ENCODE measurements at regions not wholly inside any gene's neighbourhood (a gene's known extent, or its start where the extent isn't known, plus 50 kb on each side); places are given as distances from the start of the nearest gene placed in this dataset.

GRCh38 chr5:5040712-5041111, 99.4 kb upstream of the ADAMTS16 start:
- in situ Hi-C loops (cut with HindIII; ENCODE audit: low pct_ligation_motif_present, low sequenced_read_pairs), result no loop called here
- DNase-seq, result no peak
- Histone ChIP-seq H3K36me3 (replicated peaks) (no peaks in the 10 kb centered on the region), H3K27ac (no peak overlapping the region), H3K4me3 (ENCODE audit: low read depth, low read length) (no peak overlapping the region), H3K27me3 (replicated peaks) (no peaks in the 10 kb centered on the region)
- TF ChIP-seq, protein P1, sequence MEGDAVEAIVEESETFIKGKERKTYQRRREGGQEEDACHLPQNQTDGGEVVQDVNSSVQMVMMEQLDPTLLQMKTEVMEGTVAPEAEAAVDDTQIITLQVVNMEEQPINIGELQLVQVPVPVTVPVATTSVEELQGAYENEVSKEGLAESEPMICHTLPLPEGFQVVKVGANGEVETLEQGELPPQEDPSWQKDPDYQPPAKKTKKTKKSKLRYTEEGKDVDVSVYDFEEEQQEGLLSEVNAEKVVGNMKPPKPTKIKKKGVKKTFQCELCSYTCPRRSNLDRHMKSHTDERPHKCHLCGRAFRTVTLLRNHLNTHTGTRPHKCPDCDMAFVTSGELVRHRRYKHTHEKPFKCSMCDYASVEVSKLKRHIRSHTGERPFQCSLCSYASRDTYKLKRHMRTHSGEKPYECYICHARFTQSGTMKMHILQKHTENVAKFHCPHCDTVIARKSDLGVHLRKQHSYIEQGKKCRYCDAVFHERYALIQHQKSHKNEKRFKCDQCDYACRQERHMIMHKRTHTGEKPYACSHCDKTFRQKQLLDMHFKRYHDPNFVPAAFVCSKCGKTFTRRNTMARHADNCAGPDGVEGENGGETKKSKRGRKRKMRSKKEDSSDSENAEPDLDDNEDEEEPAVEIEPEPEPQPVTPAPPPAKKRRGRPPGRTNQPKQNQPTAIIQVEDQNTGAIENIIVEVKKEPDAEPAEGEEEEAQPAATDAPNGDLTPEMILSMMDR (IDR thresholded peaks at IDR 0.05; ENCODE audit: low read depth, low read length, missing control alignments), result no peak

DNA sequence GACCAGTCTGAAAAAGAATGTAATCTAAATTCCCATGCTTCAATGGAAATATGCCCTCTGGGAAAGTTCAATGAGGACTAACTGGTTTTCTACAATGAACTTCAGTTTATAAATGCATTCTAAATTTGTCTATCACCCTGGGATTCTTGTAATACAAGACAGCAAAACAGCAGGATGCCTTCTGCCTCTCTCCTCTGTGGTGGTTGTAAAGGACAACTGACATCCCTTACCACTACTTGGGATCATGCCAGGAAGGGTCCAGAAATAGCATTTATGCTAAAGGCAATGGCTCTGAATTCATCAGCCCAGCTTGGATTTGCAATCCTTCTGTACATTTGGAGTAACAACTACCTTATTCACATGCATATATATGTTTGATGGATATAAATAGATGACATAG, 97.3 kb upstream of the ADAMTS16 start:
- TF ChIP-seq, protein P1 (IDR thresholded peaks at IDR 0.05; ENCODE audit: low read depth, low read length, missing control alignments), result no peak
- in situ Hi-C loops (cut with HindIII; ENCODE audit: low pct_ligation_motif_present, low sequenced_read_pairs), result no loop called here
- H3K4me3 ChIP-seq (ENCODE audit: low read depth, low read length), result no peak overlapping the region
- H3K27ac ChIP-seq, result no peak overlapping the region
- no peaks in the 10 kb centered on the region for H3K27me3 ChIP-seq (replicated peaks)
- H3K36me3 ChIP-seq (replicated peaks), result no peaks in the 10 kb centered on the region
- DNase-seq, result no peak

DNA sequence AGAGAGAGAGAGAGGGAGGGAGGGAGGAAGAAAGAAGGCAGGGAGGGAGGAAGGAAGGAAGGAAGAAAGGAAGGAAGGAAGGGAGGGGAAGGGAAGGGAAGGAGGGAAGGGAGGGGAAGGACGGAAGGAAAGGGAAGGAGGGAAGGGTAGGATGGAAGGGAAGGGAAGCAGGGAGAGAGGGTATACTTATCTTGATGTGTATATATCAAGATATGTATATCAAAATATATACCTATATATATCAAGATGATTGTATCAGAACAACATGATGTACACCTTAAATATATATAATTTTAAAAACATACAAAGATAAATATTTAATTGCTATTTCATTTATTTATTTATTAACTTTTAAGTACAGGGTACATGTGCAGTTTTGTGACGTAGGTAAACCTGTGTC, 96.8 kb upstream of the ADAMTS16 start:
- Histone ChIP-seq H3K27me3 (replicated peaks) (no peaks in the 10 kb centered on the region), H3K4me3 (ENCODE audit: low read depth, low read length) (no peak overlapping the region), H3K36me3 (replicated peaks) (no peaks in the 10 kb centered on the region), H3K27ac (no peak overlapping the region)
- no peak for DNase-seq
- in situ Hi-C loops (cut with HindIII; ENCODE audit: low pct_ligation_motif_present, low sequenced_read_pairs), result no loop called here
- TF ChIP-seq, protein P1 (IDR thresholded peaks at IDR 0.05; ENCODE audit: low read depth, low read length, missing control alignments), result no peak

DNA sequence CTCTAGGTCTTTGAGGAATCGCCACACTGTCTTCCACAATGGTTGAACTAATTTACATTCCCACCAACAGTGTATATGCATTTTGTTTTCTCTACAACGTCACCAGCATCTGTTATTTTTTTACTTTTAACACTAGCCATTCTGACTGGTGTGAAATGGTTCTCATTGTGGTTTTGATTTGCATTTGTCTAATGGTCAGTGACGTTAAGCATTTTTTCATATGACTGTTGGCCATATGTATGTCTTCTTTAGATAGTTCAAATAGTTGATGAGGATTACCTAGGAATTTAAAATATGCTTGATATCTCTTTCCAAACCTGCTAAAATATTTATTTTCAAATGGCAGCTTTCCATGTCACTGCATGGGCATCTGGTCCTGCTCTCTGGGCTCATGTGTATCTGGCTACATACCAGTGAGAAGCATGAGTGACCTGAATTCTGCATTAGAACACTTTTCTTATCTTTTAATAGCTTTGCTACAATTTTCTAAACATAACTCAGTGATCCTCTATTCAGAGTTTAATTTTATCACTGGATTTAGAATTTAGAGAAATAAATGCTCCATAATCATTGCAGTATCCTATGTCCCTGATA, 95.8 kb upstream of the ADAMTS16 start:
- TF ChIP-seq, protein P1 (IDR thresholded peaks at IDR 0.05; ENCODE audit: low read depth, low read length, missing control alignments), result no peak
- in situ Hi-C loops (cut with HindIII; ENCODE audit: low pct_ligation_motif_present, low sequenced_read_pairs), result no loop called here
- Histone ChIP-seq H3K36me3 (replicated peaks) (no peaks in the 10 kb centered on the region), H3K27ac (no peak overlapping the region), H3K27me3 (replicated peaks) (no peaks in the 10 kb centered on the region), H3K4me3 (ENCODE audit: low read depth, low read length) (no peak overlapping the region)
- no peak for DNase-seq

DNA sequence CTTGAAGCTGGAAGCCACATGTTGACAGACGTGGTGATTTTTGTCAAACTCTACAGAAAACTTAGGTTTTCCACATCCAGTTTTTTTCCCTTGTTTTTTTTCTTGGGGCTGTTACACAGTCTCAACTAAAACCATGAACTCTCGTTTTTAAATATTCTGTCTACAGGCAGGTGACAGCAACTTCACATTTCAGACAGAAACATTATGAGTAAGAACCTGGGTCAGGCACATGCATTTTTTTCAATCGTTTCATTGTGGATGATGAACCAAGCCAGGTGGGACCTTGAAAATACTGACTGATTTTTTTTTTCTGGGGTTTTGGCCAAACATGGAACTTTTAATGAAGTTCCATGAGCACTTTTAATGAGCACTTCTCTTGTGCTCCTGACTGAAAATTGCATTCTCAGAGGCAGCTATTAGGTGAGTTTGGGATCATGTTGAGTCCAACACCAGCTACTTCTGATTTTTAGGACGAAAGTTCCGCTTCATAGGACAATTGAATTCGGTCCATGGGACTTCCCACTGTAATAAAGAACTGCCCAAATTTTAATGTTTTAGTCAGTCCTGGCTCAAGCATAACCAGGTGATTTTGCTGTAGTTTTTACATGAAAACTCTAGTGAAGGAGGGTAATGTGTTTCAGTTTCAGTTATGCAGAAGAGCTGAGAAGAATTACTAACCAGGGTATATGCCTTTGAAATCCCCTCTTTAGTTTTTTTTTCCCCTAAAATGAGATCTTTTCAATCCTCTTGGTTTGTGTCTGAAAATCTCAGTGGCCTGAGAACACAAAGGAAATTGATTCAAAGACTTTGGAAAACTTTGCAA, 93.2 kb upstream of the ADAMTS16 start:
- in situ Hi-C loops (cut with HindIII; ENCODE audit: low pct_ligation_motif_present, low sequenced_read_pairs), result no loop called here
- DNase-seq, result no peak
- Histone ChIP-seq H3K27me3 (replicated peaks) (no peaks in the 10 kb centered on the region), H3K27ac (no peak overlapping the region), H3K4me3 (ENCODE audit: low read depth, low read length) (no peak overlapping the region), H3K36me3 (replicated peaks) (no peaks in the 10 kb centered on the region)
- TF ChIP-seq, protein P1 (IDR thresholded peaks at IDR 0.05; ENCODE audit: low read depth, low read length, missing control alignments), result no peak
